ENCODE measurements at regions not wholly inside any gene's neighbourhood (a gene's known extent, or its start where the extent isn't known, plus 50 kb on each side); places are given as distances from the start of the nearest gene placed in this dataset.

- no peak for DNase-seq
- in situ Hi-C loops (cut with HindIII; ENCODE audit: low pct_ligation_motif_present, low pct_unique_long_range_greater_than_20kb, low sequenced_read_pairs) = no loop called here
Observed at GRCh38 chr2:176516051-176516602, 246.9 kb downstream of the MTX2 start.

GRCh38 chr2:176518823-176519222 lies 249.6 kb downstream of the MTX2 start:
- DNase-seq = no peak
- in situ Hi-C loops (cut with HindIII; ENCODE audit: low pct_ligation_motif_present, low pct_unique_long_range_greater_than_20kb, low sequenced_read_pairs) = no loop called here

- DNase-seq = no peak
- in situ Hi-C loops (cut with HindIII; ENCODE audit: low pct_ligation_motif_present, low pct_unique_long_range_greater_than_20kb, low sequenced_read_pairs) = no loop called here
Observed at GRCh38 chr2:176521878-176522670, 252.8 kb downstream of the MTX2 start.

GRCh38 chr2:176525086-176525485 lies 255.8 kb downstream of the MTX2 start:
- no peak for DNase-seq
- in situ Hi-C loops (cut with HindIII; ENCODE audit: low pct_ligation_motif_present, low pct_unique_long_range_greater_than_20kb, low sequenced_read_pairs) = no loop called here

GRCh38 chr2:176526995-176527901 lies 258.0 kb downstream of the MTX2 start:
- in situ Hi-C loops (cut with HindIII; ENCODE audit: low pct_ligation_motif_present, low pct_unique_long_range_greater_than_20kb, low sequenced_read_pairs) = no loop called here
- DNase-seq = no peak

- in situ Hi-C loops (cut with HindIII; ENCODE audit: low pct_ligation_motif_present, low pct_unique_long_range_greater_than_20kb, low sequenced_read_pairs) = no loop called here
- no peak for DNase-seq
Observed at GRCh38 chr2:176531608-176532007, 262.4 kb downstream of the MTX2 start.

- in situ Hi-C loops (cut with HindIII; ENCODE audit: low pct_ligation_motif_present, low pct_unique_long_range_greater_than_20kb, low sequenced_read_pairs) = no loop called here
- no peak for DNase-seq
Observed at GRCh38 chr2:176533505-176534193, 264.4 kb downstream of the MTX2 start.

- DNase-seq = peak; percentile 8
- in situ Hi-C loops (cut with HindIII; ENCODE audit: low pct_ligation_motif_present, low pct_unique_long_range_greater_than_20kb, low sequenced_read_pairs) = no loop called here
Observed at GRCh38 chr2:176534798-176535466, 265.7 kb downstream of the MTX2 start.

GRCh38 chr2:176535467-176536113 lies 266.3 kb downstream of the MTX2 start:
- no peak for DNase-seq
- in situ Hi-C loops (cut with HindIII; ENCODE audit: low pct_ligation_motif_present, low pct_unique_long_range_greater_than_20kb, low sequenced_read_pairs) = no loop called here

- in situ Hi-C loops (cut with HindIII; ENCODE audit: low pct_ligation_motif_present, low pct_unique_long_range_greater_than_20kb, low sequenced_read_pairs) = no loop called here
- no peak for DNase-seq
Observed at GRCh38 chr2:176536439-176537133, 267.3 kb downstream of the MTX2 start.

GRCh38 chr2:176537932-176538331 lies 268.7 kb downstream of the MTX2 start:
- in situ Hi-C loops (cut with HindIII; ENCODE audit: low pct_ligation_motif_present, low pct_unique_long_range_greater_than_20kb, low sequenced_read_pairs) = no loop called here
- no peak for DNase-seq

GRCh38 chr2:176540995-176541394 lies 271.8 kb downstream of the MTX2 start:
- DNase-seq = no peak
- in situ Hi-C loops (cut with HindIII; ENCODE audit: low pct_ligation_motif_present, low pct_unique_long_range_greater_than_20kb, low sequenced_read_pairs) = no loop called here

- DNase-seq = no peak
- in situ Hi-C loops (cut with HindIII; ENCODE audit: low pct_ligation_motif_present, low pct_unique_long_range_greater_than_20kb, low sequenced_read_pairs) = no loop called here
Observed at GRCh38 chr2:176542476-176542875, 273.2 kb downstream of the MTX2 start.

- DNase-seq = no peak
- in situ Hi-C loops (cut with HindIII; ENCODE audit: low pct_ligation_motif_present, low pct_unique_long_range_greater_than_20kb, low sequenced_read_pairs) = no loop called here
Observed at GRCh38 chr2:176544557-176544956, 275.3 kb downstream of the MTX2 start.

GRCh38 chr2:176544991-176545956 lies 276.0 kb downstream of the MTX2 start:
- in situ Hi-C loops (cut with HindIII; ENCODE audit: low pct_ligation_motif_present, low pct_unique_long_range_greater_than_20kb, low sequenced_read_pairs) = no loop called here
- no peak for DNase-seq

- in situ Hi-C loops (cut with HindIII; ENCODE audit: low pct_ligation_motif_present, low pct_unique_long_range_greater_than_20kb, low sequenced_read_pairs) = no loop called here
- no peak for DNase-seq
Observed at GRCh38 chr2:176546550-176546949, 277.3 kb downstream of the MTX2 start.
